SK-N-SH (cell line): ENCODE measurements at regions not wholly inside any gene's neighbourhood (a gene's known extent, or its start where the extent isn't known, plus 50 kb on each side); places are given as distances from the start of the nearest gene placed in this dataset.

Experiments used
- CTCF ChIA-PET: fragments of 300-600, 350-600 bp; formaldehyde crosslinking; extraction: SDS; loops from one replicate; lab custom pipeline; 2021; lab: Yijun Ruan, JAX
- POLR2A ChIA-PET: fragments of 350-600 bp; sonication (Branson Sonifier 250); formaldehyde crosslinking; extraction: SDS; loops from one replicate; lab custom pipeline; 2020; ENCODE audit warnings: antibody characterized with exemption, inconsistent platforms; lab: Yijun Ruan, JAX
- DNase-seq: peaks from one replicate; pipeline ENCODE4 v3.0.0; 2012
- H2AFZ ChIP-seq: fragments of 200-600 bp; sonication (generic); 2 replicates; pipeline ENCODE4 v1.8.1; 2016; ENCODE audit warnings: antibody characterized with exemption, mild to moderate bottlenecking, low read depth
- H3F3A ChIP-seq: fragments of 200-600 bp; sonication (generic); replicated peaks from 2 replicates; pipeline ENCODE3; 2016; ENCODE audit warnings: antibody characterized with exemption, mild to moderate bottlenecking; ENCODE audit not compliant: insufficient read depth
- H3K27ac ChIP-seq, 2 experiments: fragments of 200-500 bp in 1 of 2; fragments of 200-600 bp in 1 of 2; sonication (Bioruptor generic) in 1 of 2; sonication (generic), shearing (Covaris generic) in 1 of 2; 2 replicates each; pipeline versions ENCODE4 v1.5.1 to v1.6.1; 2014 to 2016; ENCODE audit warnings: low read depth in 2 of 2, inconsistent platforms in 1 of 2, low read length in 1 of 2, mild to moderate bottlenecking in 1 of 2, mixed read lengths in 1 of 2
- H3K27me3 ChIP-seq: fragments of 200-600 bp; sonication (generic), shearing (Covaris generic); 2 replicates; pipeline ENCODE4 v1.6.1; 2016; ENCODE audit warnings: mixed run types; ENCODE audit not compliant: insufficient read depth
- H3K36me3 ChIP-seq, 2 experiments: fragments of 200-500 bp in 1 of 2; fragments of 200-600 bp in 1 of 2; sonication (Bioruptor generic) in 1 of 2; sonication (generic) in 1 of 2; replicated peaks in 1 of 2; 2 replicates each; pipeline versions ENCODE3 to v1.5.1; 2014 to 2016; ENCODE audit warnings: low read length in 1 of 2, mild to moderate bottlenecking in 1 of 2; ENCODE audit not compliant: insufficient read depth in 2 of 2, control insufficient read depth in 1 of 2
- H3K4me1 ChIP-seq, 2 experiments: fragments of 200-500 bp in 1 of 2; fragments of 200-600 bp in 1 of 2; sonication (Bioruptor generic) in 1 of 2; sonication (generic), shearing (Covaris generic) in 1 of 2; 2 replicates each; pipeline versions ENCODE4 v1.5.1 to v1.6.1; 2014 to 2016; ENCODE audit warnings: low read depth in 1 of 2, low read length in 1 of 2, mixed run types in 1 of 2; ENCODE audit not compliant: insufficient read depth in 2 of 2, control insufficient read depth in 1 of 2
- H3K4me2 ChIP-seq: fragments of 200-600 bp; sonication (generic), shearing (Covaris generic); 2 replicates; pipeline ENCODE4 v1.6.1; 2017; ENCODE audit warnings: mixed run types
- H3K4me3 ChIP-seq, 2 experiments: fragments of 200-500 bp in 1 of 2; fragments of 200-600 bp in 1 of 2; sonication (Bioruptor generic) in 1 of 2; sonication (generic), shearing (Covaris generic) in 1 of 2; 2 replicates each; pipeline versions ENCODE4 v1.5.1 to v1.8.1; 2014 to 2016; ENCODE audit warnings: low read depth in 2 of 2, inconsistent platforms in 1 of 2, low read length in 1 of 2, mild to moderate bottlenecking in 1 of 2, mixed read lengths in 1 of 2, moderate library complexity in 1 of 2
- H3K79me2 ChIP-seq: fragments of 200-600 bp; sonication (generic); 2 replicates; pipeline ENCODE4 v1.8.1; 2017; ENCODE audit warnings: mild to moderate bottlenecking; ENCODE audit not compliant: insufficient read depth
- H3K9ac ChIP-seq: fragments of 200-600 bp; sonication (generic); 2 replicates; pipeline ENCODE4 v1.6.1; 2017; ENCODE audit warnings: mixed run types
- H3K9me2 ChIP-seq: fragments of 200-600 bp; sonication (generic); 2 replicates; pipeline ENCODE4 v1.6.1; 2017; ENCODE audit warnings: mixed run types
- H3K9me3 ChIP-seq: fragments of 200-600 bp; sonication (generic); 2 replicates; pipeline ENCODE4 v1.6.1; 2017; ENCODE audit warnings: mixed run types, mild to moderate bottlenecking, moderate library complexity
- H4K20me1 ChIP-seq: fragments of 200-600 bp; sonication (generic); 2 replicates; pipeline ENCODE4 v1.6.1; 2017; ENCODE audit warnings: mild to moderate bottlenecking, mixed run types; ENCODE audit not compliant: insufficient read depth
- CTCF ChIP-seq: fragments of 200-600 bp; sonication (generic); IDR thresholded peaks from 2 replicates; pipeline ENCODE4 v1.6.1; 2017; ENCODE audit warnings: antibody characterized with exemption, mild to moderate bottlenecking, moderate library complexity
- ELF1 ChIP-seq: IDR thresholded peaks from 2 replicates; pipeline ENCODE4 v1.4.0; 2012
- FOSL2 ChIP-seq: IDR thresholded peaks from 2 replicates; pipeline ENCODE4 v1.4.0; 2012; ENCODE audit warnings: low read depth, mild to moderate bottlenecking, moderate library complexity, borderline replicate concordance
- FOXJ3 ChIP-seq: sonication (generic); formaldehyde crosslinking; IDR thresholded peaks from 2 replicates; pipeline ENCODE4 v1.5.1; 2020; ENCODE audit warnings: mild to moderate bottlenecking, missing genetic modification reagents
- FOXM1 ChIP-seq: IDR thresholded peaks from 2 replicates; pipeline ENCODE4 v1.4.0; 2012; ENCODE audit warnings: low read depth, mild to moderate bottlenecking
- GABPA ChIP-seq: IDR thresholded peaks from 2 replicates; pipeline ENCODE4 v1.4.0; 2012; ENCODE audit warnings: low read depth, mild to moderate bottlenecking
- GATA2 ChIP-seq: sonication (generic); formaldehyde crosslinking; IDR thresholded peaks from 2 replicates; pipeline ENCODE4 v1.5.0; 2020; ENCODE audit warnings: mild to moderate bottlenecking, missing genetic modification reagents
- MEF2A ChIP-seq: IDR thresholded peaks from 2 replicates; pipeline ENCODE4 v1.4.0; 2012; ENCODE audit warnings: low read depth, borderline replicate concordance
- MXI1 ChIP-seq: IDR thresholded peaks from 2 replicates; pipeline ENCODE4 v1.6.1; 2012; ENCODE audit warnings: mild to moderate bottlenecking, low read depth, low read length, improper control_type of control experiment
- NFIC ChIP-seq: IDR thresholded peaks from 2 replicates; pipeline ENCODE4 v1.4.0; 2012; ENCODE audit warnings: borderline replicate concordance
- NRF1 ChIP-seq: IDR thresholded peaks from 2 replicates; pipeline ENCODE4 v1.6.1; 2012; ENCODE audit warnings: low read depth, mild to moderate bottlenecking, low read length
- PBX3 ChIP-seq: IDR thresholded peaks from 2 replicates; pipeline ENCODE4; 2012
- POLR2AphosphoS5 ChIP-seq: IDR thresholded peaks from 2 replicates; pipeline ENCODE4 v1.6.1; 2012; ENCODE audit warnings: low read depth, low read length
- RCOR1 ChIP-seq: fragments of 150-350 bp; IDR thresholded peaks from 2 replicates; pipeline ENCODE4 v1.6.1; 2017; ENCODE audit warnings: antibody characterized with exemption, low read length
- REST ChIP-seq: IDR thresholded peaks from 2 replicates; pipeline ENCODE4 v1.6.1; 2012; ENCODE audit warnings: mild to moderate bottlenecking, low read depth, low read length, moderate library complexity
- RFX5 ChIP-seq: IDR thresholded peaks from 2 replicates; pipeline ENCODE4 v1.6.1; 2012; ENCODE audit warnings: mild to moderate bottlenecking, improper control_type of control experiment, low read length
- RXRA ChIP-seq: IDR thresholded peaks from 2 replicates; pipeline ENCODE4 v1.4.0; 2012; ENCODE audit warnings: low read depth, mild to moderate bottlenecking, borderline replicate concordance
- SIN3A ChIP-seq: IDR thresholded peaks from 2 replicates; pipeline ENCODE4 v1.6.1; 2012; ENCODE audit warnings: low read depth, mild to moderate bottlenecking, low read length, moderate library complexity, borderline replicate concordance
- TCF12 ChIP-seq: IDR thresholded peaks from 2 replicates; pipeline ENCODE4 v1.4.0; 2012
- YY1 ChIP-seq: IDR thresholded peaks from 2 replicates; pipeline ENCODE4 v1.4.0; 2012; ENCODE audit warnings: low read depth, mild to moderate bottlenecking
- WGBS: methylation state at CpG from one replicate; pipeline ENCODE4 v1.1.6; 2017; ENCODE audit warnings: low lambda C conversion rate; 5-methylcytosine and 5-hydroxymethylcytosine counted together

- H3K4me1 ChIP-seq = no peaks in the 10 kb centered on the region
- H3K9me3 ChIP-seq = no peaks in the 10 kb centered on the region
- no peak overlapping the region for H2AFZ ChIP-seq
- no peaks in the 10 kb centered on the region for H3K9me2 ChIP-seq
- H3K36me3 ChIP-seq = no peaks in the 10 kb centered on the region
- DNase-seq = no peak
- CTCF ChIA-PET = no interaction called here
- no peaks in the 10 kb centered on the region for H3K27me3 ChIP-seq
- H3K79me2 ChIP-seq = no peaks in the 10 kb centered on the region
- H3K9ac ChIP-seq = no peak overlapping the region
- no peak overlapping the region for H3K27ac ChIP-seq
- no peaks in the 10 kb centered on the region for H4K20me1 ChIP-seq
- POLR2A ChIA-PET = no interaction called here
- TF ChIP-seq NFIC (no peak), RXRA (no peak), PBX3 (no peak), FOXJ3 (CRISPR knock-in tag) (no peak), SIN3A (no peak), POLR2AphosphoS5 (no peak), YY1 (no peak), RCOR1 (no peak), GATA2 (CRISPR knock-in tag) (no peak), GABPA (no peak), CTCF (no peak), NRF1 (no peak), MXI1 (no peak)
- no peak overlapping the region for H3K4me2 ChIP-seq
- WGBS = 22% methylated on average over 1 of the region's 1 CpG
- H3K4me3 ChIP-seq = no peak overlapping the region
- no peaks in the 10 kb centered on the region for H3F3A ChIP-seq
Observed at GRCh38 chr5:82489683-82490082, 211.5 kb upstream of the RPS23 start.

GRCh38 chr5:82487131-82487530, 209.0 kb upstream of the RPS23 start:
- H3K27me3 ChIP-seq = no peaks in the 10 kb centered on the region
- no peaks in the 10 kb centered on the region for H3K36me3 ChIP-seq
- no peak overlapping the region for H2AFZ ChIP-seq
- no peaks in the 10 kb centered on the region for H3K9me2 ChIP-seq
- no peaks in the 10 kb centered on the region for H3K4me1 ChIP-seq
- no peaks in the 10 kb centered on the region for H3K79me2 ChIP-seq
- no peak overlapping the region for H3K27ac ChIP-seq
- CTCF ChIA-PET = interaction anchor here (2.0 kb wide), 1 partner anchor 135 kb away, joined by 5 read pairs; no protein-coding TSS in a partner anchor
- WGBS = 93% methylated on average over 3 of the region's 3 CpGs
- no peaks in the 10 kb centered on the region for H3F3A ChIP-seq
- H4K20me1 ChIP-seq = no peaks in the 10 kb centered on the region
- DNase-seq = no peak
- H3K4me2 ChIP-seq = no peak overlapping the region
- no peak overlapping the region for H3K9ac ChIP-seq
- H3K4me3 ChIP-seq = no peak overlapping the region
- POLR2A ChIA-PET = no interaction called here
- H3K9me3 ChIP-seq = no peaks in the 10 kb centered on the region
- no peak for TF ChIP-seq GABPA
- TF ChIP-seq TCF12 = no peak
- TF ChIP-seq RXRA = no peak
- TF ChIP-seq FOXM1 = no peak
- TF ChIP-seq PBX3 = no peak
- no peak for TF ChIP-seq NFIC
- TF ChIP-seq REST = no peak
- TF ChIP-seq ELF1 = no peak
- no peak for TF ChIP-seq FOSL2
- TF ChIP-seq POLR2AphosphoS5 = no peak
- TF ChIP-seq RFX5 = no peak
- TF ChIP-seq MEF2A = no peak
- no peak for TF ChIP-seq CTCF
